ENCODE measurements at regions not wholly inside any gene's neighbourhood (a gene's known extent, or its start where the extent isn't known, plus 50 kb on each side); places are given as distances from the start of the nearest gene placed in this dataset.

DNA sequence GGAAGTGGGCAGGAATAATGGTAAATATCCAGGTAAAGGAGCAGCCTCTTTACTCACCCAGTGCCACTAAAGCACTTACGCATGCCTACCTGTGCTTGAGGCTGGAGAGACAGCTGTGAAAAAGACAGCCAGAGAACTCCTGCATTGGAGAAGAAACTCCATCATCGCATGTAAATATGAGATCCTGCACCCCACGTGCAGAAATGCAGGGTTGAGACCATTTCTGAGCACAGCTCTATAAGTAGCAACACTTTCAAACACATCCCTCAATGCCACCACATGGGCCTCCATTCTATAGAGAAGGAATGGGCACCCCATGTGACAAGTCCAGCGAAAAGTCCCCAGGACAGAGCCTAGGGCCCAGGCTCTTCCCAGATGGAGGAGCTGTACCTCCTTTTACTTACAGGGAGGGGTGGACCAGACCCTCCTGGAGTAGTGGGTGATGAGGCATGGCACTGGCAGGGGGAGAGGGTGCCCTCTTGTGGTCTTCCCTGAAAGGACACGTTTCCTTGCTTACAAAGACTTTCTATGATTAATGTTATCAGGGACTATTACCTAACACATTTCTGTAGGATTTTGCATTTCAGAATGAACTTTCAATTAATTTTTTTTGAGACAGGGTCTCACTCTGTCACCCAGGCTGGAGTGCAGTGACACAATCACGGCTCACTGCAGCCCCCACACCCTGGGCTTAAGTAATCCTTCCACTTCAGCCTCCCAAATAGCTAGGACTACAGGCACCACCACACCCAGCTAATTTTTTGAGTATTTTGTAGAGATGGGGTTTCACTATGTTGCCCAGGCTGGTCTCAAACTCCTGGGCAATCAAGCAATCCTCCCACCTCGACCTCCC is 55.3 kb upstream of the IL17B start:
- H3K4me3 ChIP-seq (ENCODE audit: low read depth, low read length) = no peak overlapping the region
- H3K27ac ChIP-seq (ENCODE audit: low read depth, low read length) = no peak overlapping the region
- H3K14ac ChIP-seq (ENCODE audit: low read length) = no peak overlapping the region
- no peak overlapping the region for H2BK12ac ChIP-seq (ENCODE audit: low read length)
- no peak overlapping the region for H3K4ac ChIP-seq (ENCODE audit: low read depth, low read length)
- H3K23ac ChIP-seq (ENCODE audit: low read length) = no peak overlapping the region
- no peak overlapping the region for H3K4me2 ChIP-seq (ENCODE audit: low read length)
- WGBS (ENCODE audit: extremely low coverage, insufficient coverage, insufficient read length) = no CpG with 5 or more reads among the region's 7 CpGs
- peaks cover 0 to 7% of the 10 kb centered on the region in 2 experiments for H3K4me1 ChIP-seq (ENCODE audit: control insufficient read depth in 1 of 2, insufficient read depth in 2 of 2, low read length in 2 of 2)
- H4K12ac ChIP-seq (ENCODE audit: low read depth, low read length) = no peak overlapping the region
- H3K18ac ChIP-seq (ENCODE audit: low read length) = no peak overlapping the region
- H2BK120ac ChIP-seq (ENCODE audit: insufficient read depth, low read length, poor library complexity) = no peak overlapping the region
- H3K9me3 ChIP-seq (ENCODE audit: insufficient read depth, low read depth, low read length) = no peaks in the 10 kb centered on the region
- no peak overlapping the region for H2AFZ ChIP-seq (ENCODE audit: insufficient read depth, low read length, poor library complexity)
- no peak overlapping the region for H2BK5ac ChIP-seq (ENCODE audit: low read depth, low read length, poor library complexity)
- no peak overlapping the region for H4K91ac ChIP-seq (ENCODE audit: low read depth, low read length)
- no peak overlapping the region for H2AK5ac ChIP-seq (ENCODE audit: low read length)
- H3K79me2 ChIP-seq (ENCODE audit: control insufficient read depth, insufficient read depth, low read length, poor library complexity) = no peaks in the 10 kb centered on the region
- DNase-seq = peak; percentile 56 to 80
- H3K36me3 ChIP-seq (ENCODE audit: control insufficient read depth in 1 of 2, insufficient read depth in 2 of 2, low read length in 2 of 2) = peaks cover 6 to 12% of the 10 kb centered on the region in 2 experiments
- H3K79me1 ChIP-seq (ENCODE audit: low read length) = peaks cover 5% of the 10 kb centered on the region
- no peak overlapping the region for H4K8ac ChIP-seq (ENCODE audit: low read depth, low read length)
- no peak overlapping the region for H3K9ac ChIP-seq (ENCODE audit: low read length)
- H3K27me3 ChIP-seq (ENCODE audit: insufficient read depth, low read length) = no peaks in the 10 kb centered on the region

- H3K4ac ChIP-seq (ENCODE audit: low read depth, low read length) = no peak overlapping the region
- no peak overlapping the region for H3K14ac ChIP-seq (ENCODE audit: low read length)
- H2BK12ac ChIP-seq (ENCODE audit: low read length) = no peak overlapping the region
- no peak overlapping the region for H2BK120ac ChIP-seq (ENCODE audit: insufficient read depth, low read length, poor library complexity)
- peaks cover 6 to 14% of the 10 kb centered on the region in 2 experiments for H3K36me3 ChIP-seq (ENCODE audit: control insufficient read depth in 1 of 2, insufficient read depth in 2 of 2, low read length in 2 of 2)
- no peak overlapping the region for H3K23ac ChIP-seq (ENCODE audit: low read length)
- no peaks in the 10 kb centered on the region for H3K9me3 ChIP-seq (ENCODE audit: insufficient read depth, low read depth, low read length)
- H3K79me1 ChIP-seq (ENCODE audit: low read length) = peaks cover 9% of the 10 kb centered on the region
- no peak overlapping the region for H4K12ac ChIP-seq (ENCODE audit: low read depth, low read length)
- no peak overlapping the region for H3K27ac ChIP-seq (ENCODE audit: low read depth, low read length)
- peaks cover 0 to 11% of the 10 kb centered on the region in 2 experiments for H3K4me1 ChIP-seq (ENCODE audit: control insufficient read depth in 1 of 2, insufficient read depth in 2 of 2, low read length in 2 of 2)
- no peak overlapping the region for H3K18ac ChIP-seq (ENCODE audit: low read length)
- H2AFZ ChIP-seq (ENCODE audit: insufficient read depth, low read length, poor library complexity) = no peak overlapping the region
- H3K4me3 ChIP-seq (ENCODE audit: low read depth, low read length) = no peak overlapping the region
- no peak overlapping the region for H4K8ac ChIP-seq (ENCODE audit: low read depth, low read length)
- H3K4me2 ChIP-seq (ENCODE audit: low read length) = no peak overlapping the region
- WGBS (ENCODE audit: extremely low coverage, insufficient coverage, insufficient read length) = no CpG with 5 or more reads among the region's 8 CpGs
- H3K9ac ChIP-seq (ENCODE audit: low read length) = no peak overlapping the region
- no peaks in the 10 kb centered on the region for H3K79me2 ChIP-seq (ENCODE audit: control insufficient read depth, insufficient read depth, low read length, poor library complexity)
- no peak for DNase-seq
- no peak overlapping the region for H2BK5ac ChIP-seq (ENCODE audit: low read depth, low read length, poor library complexity)
- H3K27me3 ChIP-seq (ENCODE audit: insufficient read depth, low read length) = no peaks in the 10 kb centered on the region
- no peak overlapping the region for H4K91ac ChIP-seq (ENCODE audit: low read depth, low read length)
- no peak overlapping the region for H2AK5ac ChIP-seq (ENCODE audit: low read length)
These were observed 54.5 kb upstream of the IL17B start for GRCh38 chr5:149433524-149434131.

DNA sequence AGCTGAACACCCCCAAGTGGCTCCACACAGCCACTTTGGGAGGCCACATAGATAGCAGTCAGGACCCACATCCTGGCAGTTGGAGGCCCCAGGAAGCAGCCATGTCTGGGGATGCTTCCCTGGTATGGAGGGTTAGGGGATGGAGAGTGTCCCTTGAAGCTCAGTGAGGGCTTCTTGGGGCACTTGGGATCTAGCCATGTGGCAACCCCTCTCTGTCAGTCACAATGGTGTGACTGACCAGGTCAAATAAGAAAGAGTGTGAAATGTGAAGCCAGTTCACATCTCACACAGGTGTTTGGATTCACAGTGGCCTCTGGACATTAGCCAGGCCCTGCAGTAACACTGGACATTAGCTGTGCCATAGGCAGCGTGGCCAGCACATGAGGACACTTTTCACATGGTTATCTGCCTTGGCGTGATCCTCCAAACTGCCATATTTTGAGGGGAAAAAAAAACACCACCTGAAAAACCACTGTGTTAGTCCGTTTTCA is 53.9 kb upstream of the IL17B start:
- no peak overlapping the region for H2AFZ ChIP-seq (ENCODE audit: insufficient read depth, low read length, poor library complexity)
- H3K27me3 ChIP-seq (ENCODE audit: insufficient read depth, low read length) = no peaks in the 10 kb centered on the region
- H3K79me2 ChIP-seq (ENCODE audit: control insufficient read depth, insufficient read depth, low read length, poor library complexity) = no peaks in the 10 kb centered on the region
- H3K23ac ChIP-seq (ENCODE audit: low read length) = no peak overlapping the region
- H3K27ac ChIP-seq (ENCODE audit: low read depth, low read length) = no peak overlapping the region
- H3K9me3 ChIP-seq (ENCODE audit: insufficient read depth, low read depth, low read length) = no peaks in the 10 kb centered on the region
- no CpG with 5 or more reads among the region's 3 CpGs for WGBS (ENCODE audit: extremely low coverage, insufficient coverage, insufficient read length)
- H4K12ac ChIP-seq (ENCODE audit: low read depth, low read length) = no peak overlapping the region
- H3K4ac ChIP-seq (ENCODE audit: low read depth, low read length) = no peak overlapping the region
- no peak overlapping the region for H3K4me2 ChIP-seq (ENCODE audit: low read length)
- H3K79me1 ChIP-seq (ENCODE audit: low read length) = peaks cover 9% of the 10 kb centered on the region
- no peak overlapping the region for H3K14ac ChIP-seq (ENCODE audit: low read length)
- H3K18ac ChIP-seq (ENCODE audit: low read length) = no peak overlapping the region
- no peak overlapping the region for H4K8ac ChIP-seq (ENCODE audit: low read depth, low read length)
- no peak for DNase-seq
- H2BK5ac ChIP-seq (ENCODE audit: low read depth, low read length, poor library complexity) = no peak overlapping the region
- H2BK12ac ChIP-seq (ENCODE audit: low read length) = no peak overlapping the region
- H4K91ac ChIP-seq (ENCODE audit: low read depth, low read length) = no peak overlapping the region
- H3K4me3 ChIP-seq (ENCODE audit: low read depth, low read length) = no peak overlapping the region
- H2BK120ac ChIP-seq (ENCODE audit: insufficient read depth, low read length, poor library complexity) = no peak overlapping the region
- peaks cover 6 to 14% of the 10 kb centered on the region in 2 experiments for H3K36me3 ChIP-seq (ENCODE audit: control insufficient read depth in 1 of 2, insufficient read depth in 2 of 2, low read length in 2 of 2)
- H3K4me1 ChIP-seq (ENCODE audit: control insufficient read depth in 1 of 2, insufficient read depth in 2 of 2, low read length in 2 of 2) = peaks cover 0 to 12% of the 10 kb centered on the region in 2 experiments
- no peak overlapping the region for H3K9ac ChIP-seq (ENCODE audit: low read length)
- peak overlapping the region; percentile 7 for H2AK5ac ChIP-seq (ENCODE audit: low read length)

DNA sequence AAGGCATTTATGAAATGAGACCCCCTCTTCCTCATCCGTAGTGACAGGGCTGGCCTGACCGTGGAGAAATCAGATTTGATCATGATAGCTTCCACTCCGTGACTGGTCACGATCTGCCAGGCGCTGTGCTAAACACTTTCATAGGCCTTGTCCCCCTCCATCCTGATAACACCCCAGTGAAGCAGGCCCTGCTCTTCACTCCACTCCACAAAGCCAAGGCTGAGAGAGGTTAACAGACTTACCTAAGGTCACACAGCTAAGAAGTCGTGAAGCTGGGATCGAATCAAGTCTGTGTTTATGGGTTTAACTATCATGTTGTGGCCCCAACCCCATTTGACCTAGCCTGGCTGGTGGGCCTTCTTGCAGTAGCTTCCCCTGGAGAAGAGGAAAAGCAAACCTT is 53.3 kb upstream of the IL17B start:
- H3K4me1 ChIP-seq (ENCODE audit: control insufficient read depth in 1 of 2, insufficient read depth in 2 of 2, low read length in 2 of 2) = peaks cover under 1 to 13% of the 10 kb centered on the region in 2 experiments
- H3K18ac ChIP-seq (ENCODE audit: low read length) = no peak overlapping the region
- no peak overlapping the region for H3K14ac ChIP-seq (ENCODE audit: low read length)
- peaks cover 11% of the 10 kb centered on the region for H3K79me1 ChIP-seq (ENCODE audit: low read length)
- H3K4me3 ChIP-seq (ENCODE audit: low read depth, low read length) = no peak overlapping the region
- no peak overlapping the region for H4K91ac ChIP-seq (ENCODE audit: low read depth, low read length)
- no peaks in the 10 kb centered on the region for H3K9me3 ChIP-seq (ENCODE audit: insufficient read depth, low read depth, low read length)
- H3K4me2 ChIP-seq (ENCODE audit: low read length) = no peak overlapping the region
- no peak for DNase-seq
- H3K27me3 ChIP-seq (ENCODE audit: insufficient read depth, low read length) = no peaks in the 10 kb centered on the region
- no peak overlapping the region for H2BK120ac ChIP-seq (ENCODE audit: insufficient read depth, low read length, poor library complexity)
- no peak overlapping the region for H3K23ac ChIP-seq (ENCODE audit: low read length)
- H3K9ac ChIP-seq (ENCODE audit: low read length) = no peak overlapping the region
- no peak overlapping the region for H2AK5ac ChIP-seq (ENCODE audit: low read length)
- H2AFZ ChIP-seq (ENCODE audit: insufficient read depth, low read length, poor library complexity) = no peak overlapping the region
- H3K36me3 ChIP-seq (ENCODE audit: control insufficient read depth in 1 of 2, insufficient read depth in 2 of 2, low read length in 2 of 2) = peaks cover 6 to 14% of the 10 kb centered on the region in 2 experiments
- no peak overlapping the region for H2BK12ac ChIP-seq (ENCODE audit: low read length)
- no CpG with 5 or more reads among the region's 7 CpGs for WGBS (ENCODE audit: extremely low coverage, insufficient coverage, insufficient read length)
- H3K79me2 ChIP-seq (ENCODE audit: control insufficient read depth, insufficient read depth, low read length, poor library complexity) = no peaks in the 10 kb centered on the region
- H3K27ac ChIP-seq (ENCODE audit: low read depth, low read length) = no peak overlapping the region
- H2BK5ac ChIP-seq (ENCODE audit: low read depth, low read length, poor library complexity) = no peak overlapping the region
- H3K4ac ChIP-seq (ENCODE audit: low read depth, low read length) = no peak overlapping the region
- no peak overlapping the region for H4K8ac ChIP-seq (ENCODE audit: low read depth, low read length)
- H4K12ac ChIP-seq (ENCODE audit: low read depth, low read length) = no peak overlapping the region
